ENCODE measurements at regions not wholly inside any gene's neighbourhood (a gene's known extent, or its start where the extent isn't known, plus 50 kb on each side); places are given as distances from the start of the nearest gene placed in this dataset.

DNA sequence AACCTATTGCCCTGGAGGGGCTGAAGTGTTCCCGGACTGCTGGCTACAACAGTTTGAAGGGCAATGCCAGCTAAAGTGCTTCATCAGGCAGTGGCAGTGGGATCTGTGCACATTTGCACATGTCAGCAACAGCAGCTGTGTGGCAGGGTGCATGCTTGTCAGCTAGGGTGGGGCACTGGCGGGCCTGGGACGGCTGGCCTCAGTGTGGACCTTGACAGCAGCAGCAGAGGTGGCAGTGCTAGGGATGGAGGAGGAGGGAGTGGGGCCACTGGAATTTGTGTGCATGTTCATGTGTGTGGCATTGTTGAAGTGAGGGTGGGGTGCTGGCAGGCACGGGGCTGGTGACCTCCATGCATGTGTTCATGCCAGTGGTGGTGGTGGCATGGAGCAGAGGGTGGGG, 203.3 kb upstream of the HS3ST4 start:
- no peak for TF ChIP-seq CTCF (IDR thresholded peaks at IDR 0.05 in 4 of 5, conservative IDR thresholded peaks at IDR 0.05 in 1 of 5)
- no peak for TF ChIP-seq POLR2A (IDR thresholded peaks at IDR 0.05)

Data from gastrocnemius medialis (tissue), 4 donors.